NCI-H2029 treated with DMSO at 0.1 percent for 48 hours (cell line): ENCODE measurements at regions not wholly inside any gene's neighbourhood (a gene's known extent, or its start where the extent isn't known, plus 50 kb on each side); places are given as distances from the start of the nearest gene placed in this dataset.
"Not testable (repeated sequence)": the region's sequence is repeated elsewhere in the genome, so short reads cannot be mapped to it uniquely, and the experiment has no call there.

Source experiments
- DNase-seq: peaks from one replicate; lab custom pipeline; 2025; lab: John Stamatoyannopoulos, UW

DNA sequence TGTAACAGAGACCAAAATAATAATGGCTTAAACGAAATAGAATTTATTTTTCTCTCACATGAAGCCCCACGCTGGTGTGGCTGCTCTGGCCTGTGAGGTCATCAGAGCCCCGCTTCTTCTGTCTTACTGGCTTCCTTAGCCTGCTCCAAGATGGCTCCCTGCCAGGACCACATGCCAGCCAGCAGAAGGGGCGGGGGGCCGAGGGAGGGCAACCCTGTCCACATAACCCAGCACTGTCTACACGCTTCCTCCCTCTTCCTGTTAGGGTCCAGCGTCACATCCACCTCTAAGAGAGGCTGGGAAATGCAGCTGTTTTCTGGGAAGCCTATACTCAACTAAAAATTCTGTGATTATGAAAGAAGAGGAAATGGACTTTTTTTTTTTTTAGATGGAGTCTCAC lies 107.9 kb upstream of the DLG1 start:
- no peak for DNase-seq

DNA sequence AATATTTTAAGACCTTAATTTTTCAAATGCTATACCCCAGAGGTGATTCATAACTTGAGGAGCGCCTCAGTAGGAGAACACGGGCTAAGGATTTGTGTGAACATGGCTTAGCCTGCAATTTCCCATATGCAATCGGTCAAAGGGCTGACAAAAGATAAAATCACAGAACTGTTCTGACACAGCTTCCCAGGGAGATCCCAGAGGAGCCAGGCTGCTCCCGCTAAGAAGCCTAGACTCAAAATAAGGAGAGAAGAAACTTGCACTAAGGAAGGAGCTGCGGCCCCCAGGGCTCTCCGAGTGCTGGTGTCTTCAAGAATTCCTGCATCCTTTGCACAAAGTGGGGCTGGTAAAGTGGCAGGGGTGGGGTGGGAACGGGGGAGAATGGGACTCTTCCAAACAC lies 106.3 kb upstream of the DLG1 start:
- DNase-seq: no peak

DNA sequence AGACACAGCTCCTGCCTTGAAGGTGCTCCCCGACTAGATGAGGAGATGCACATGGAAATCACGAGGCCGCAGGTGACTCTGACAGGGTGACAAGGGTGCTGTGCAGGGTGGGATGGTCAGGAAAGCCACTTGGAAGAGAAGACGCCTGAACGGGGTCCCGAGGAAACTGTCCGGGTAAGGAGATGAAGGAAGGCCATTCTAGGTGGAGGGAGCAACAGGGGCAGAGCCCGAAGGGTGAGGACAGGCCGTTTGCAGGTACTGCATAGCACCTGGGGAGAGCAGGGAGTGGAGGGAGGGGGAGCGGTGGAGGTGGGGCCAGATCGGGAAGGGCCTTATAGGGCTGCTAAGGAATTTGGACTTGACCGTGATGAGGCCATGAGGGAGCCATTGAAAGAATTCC lies 105.6 kb upstream of the DLG1 start:
- DNase-seq: no peak

DNA sequence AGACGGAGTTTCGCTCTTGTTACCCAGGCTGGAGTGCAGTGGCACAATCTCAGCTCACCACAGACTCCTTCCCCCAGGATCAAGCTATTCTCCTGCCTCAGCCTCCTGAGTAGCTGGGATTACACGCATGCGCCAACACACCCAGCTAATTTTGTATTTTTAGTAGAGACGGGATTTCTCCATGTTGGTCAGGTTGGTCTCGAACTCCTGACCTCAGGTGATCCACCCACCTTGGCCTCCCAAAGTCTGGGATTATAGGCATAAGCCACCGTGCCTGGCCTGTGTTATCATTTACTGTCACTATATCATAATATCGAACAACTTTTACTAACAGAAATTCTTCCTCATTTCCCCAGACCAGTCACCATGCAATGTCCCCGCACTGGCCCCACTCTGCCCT lies 104.0 kb upstream of the DLG1 start:
- DNase-seq: not testable (repeated sequence)

- DNase-seq: no peak
Measured at GRCh38 chr3:197399486-197399885, 101.1 kb upstream of the DLG1 start.

DNA sequence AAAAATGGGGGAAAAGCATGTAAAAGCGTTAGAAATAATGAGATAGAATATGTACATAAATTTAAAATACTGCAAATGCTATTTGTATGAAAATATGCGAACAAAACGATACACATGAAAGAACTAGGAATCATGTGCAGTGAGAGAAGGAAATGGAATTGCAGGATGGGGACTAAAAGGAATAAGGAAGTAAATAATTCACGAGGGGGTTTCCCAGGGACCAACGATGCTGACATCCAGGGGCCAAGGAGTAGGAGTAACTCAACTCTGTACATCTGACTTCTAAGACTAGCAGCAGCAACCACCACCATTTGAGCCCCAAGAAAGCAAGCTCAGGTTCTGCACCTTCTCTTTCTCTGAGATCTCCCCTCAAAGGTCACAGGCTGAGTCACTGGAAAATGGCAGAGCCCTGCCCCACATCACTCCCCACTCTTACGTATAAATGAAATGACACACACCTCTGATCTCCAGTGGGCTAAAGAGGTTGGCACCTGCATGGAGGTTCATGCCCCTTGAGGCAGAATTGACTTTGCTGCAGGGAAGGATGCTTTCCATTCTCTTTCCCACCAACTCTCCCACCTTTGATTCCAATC lies 100.0 kb upstream of the DLG1 start:
- DNase-seq: no peak

DNA sequence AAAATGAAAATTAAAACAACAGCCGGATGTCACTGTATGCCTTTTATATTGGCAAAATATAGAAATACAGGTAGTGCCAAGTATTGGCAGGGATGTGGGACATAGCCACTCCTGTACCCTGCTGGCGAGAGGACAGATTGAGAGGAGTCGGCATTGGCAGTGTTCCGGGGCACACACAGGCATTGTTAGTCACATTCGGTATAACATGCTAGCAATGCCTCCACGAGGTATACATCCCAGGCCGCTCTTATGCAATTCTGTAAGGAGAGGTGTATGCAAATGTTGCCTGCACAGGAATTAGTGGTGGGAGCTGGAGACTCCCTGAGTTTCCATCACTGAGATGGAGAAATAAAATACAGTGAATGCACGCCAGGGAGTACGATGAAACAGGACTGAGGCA lies 99.4 kb upstream of the DLG1 start:
- no peak for DNase-seq

DNA sequence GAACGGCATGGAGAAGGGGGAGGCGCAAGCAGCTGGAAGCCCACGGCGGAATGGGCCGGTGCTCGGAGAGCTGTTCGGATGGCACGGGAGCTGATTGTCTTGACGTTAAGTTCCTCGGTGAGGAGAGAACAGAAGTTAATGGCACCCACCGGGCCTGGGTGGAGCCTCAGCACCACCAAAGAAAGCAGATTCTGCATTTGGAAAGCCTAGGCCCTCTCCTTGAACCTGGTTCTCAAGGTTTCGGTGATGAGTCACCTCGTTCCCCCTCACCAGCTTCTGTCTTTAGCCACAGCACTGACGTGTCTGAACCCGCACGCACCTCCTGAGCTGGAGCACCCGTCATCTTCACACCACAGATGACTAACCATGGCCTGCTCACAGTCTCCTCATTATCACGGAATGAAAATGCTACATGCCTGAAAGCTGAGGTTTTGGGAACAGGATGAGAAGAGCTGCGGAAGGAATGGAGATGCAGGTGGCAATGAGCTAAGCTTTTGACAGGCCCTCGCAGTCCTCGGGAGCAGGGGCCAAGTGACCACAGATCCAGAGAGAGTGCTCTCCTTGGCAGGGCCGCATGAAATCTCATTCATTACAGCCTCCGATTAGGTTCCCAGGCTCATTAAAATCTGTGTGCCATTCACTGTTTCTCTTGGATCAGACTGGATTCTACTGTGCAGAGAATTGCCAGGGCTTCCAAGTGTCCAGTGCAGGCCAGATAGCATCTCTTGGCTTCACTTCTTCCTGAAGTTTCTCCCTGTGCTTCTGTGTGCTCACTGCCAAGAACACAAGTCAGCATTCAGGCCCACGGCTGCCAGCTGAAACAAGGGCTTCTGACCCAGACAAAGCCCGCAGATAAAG lies 96.3 kb upstream of the DLG1 start:
- DNase-seq: no peak

DNA sequence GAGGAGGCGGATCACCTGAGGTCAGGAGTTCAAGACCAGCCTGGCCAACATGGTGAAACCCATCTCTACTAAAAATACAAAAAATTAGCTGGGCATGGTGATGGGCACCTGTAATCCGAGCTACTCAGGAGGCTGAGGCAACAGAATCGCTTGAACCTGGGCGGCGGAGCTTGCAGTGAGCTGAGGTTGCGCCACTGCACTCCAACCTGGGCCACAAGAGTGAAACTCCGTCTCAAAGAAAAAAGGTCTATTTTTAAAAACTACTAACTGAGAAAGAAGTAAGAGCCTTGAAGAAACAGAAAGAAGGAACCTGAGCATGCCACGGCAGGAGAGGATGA lies 95.7 kb upstream of the DLG1 start:
- DNase-seq: not testable (repeated sequence)

DNA sequence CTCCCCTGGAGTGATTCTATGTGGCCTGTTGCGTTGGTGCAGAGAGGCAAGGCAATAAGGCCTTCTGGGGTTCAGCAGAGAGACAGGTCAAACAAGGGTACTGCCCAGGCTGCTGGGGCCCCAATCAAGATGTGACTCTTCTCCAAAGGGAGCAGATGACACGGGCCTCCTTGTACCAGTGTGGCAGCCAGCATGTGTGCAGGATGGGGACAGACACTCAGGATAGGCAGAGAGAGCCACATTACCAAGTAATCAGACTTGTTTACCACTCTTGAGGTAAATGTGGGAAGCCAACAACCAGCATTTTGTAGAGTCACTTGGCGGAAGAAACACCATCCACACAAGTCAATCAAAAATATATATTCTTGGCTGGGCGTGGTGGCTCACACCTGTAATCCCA lies 95.3 kb upstream of the DLG1 start:
- DNase-seq: no peak

GRCh38 chr3:197392961-197393360 lies 94.5 kb upstream of the DLG1 start:
- no peak for DNase-seq

DNA sequence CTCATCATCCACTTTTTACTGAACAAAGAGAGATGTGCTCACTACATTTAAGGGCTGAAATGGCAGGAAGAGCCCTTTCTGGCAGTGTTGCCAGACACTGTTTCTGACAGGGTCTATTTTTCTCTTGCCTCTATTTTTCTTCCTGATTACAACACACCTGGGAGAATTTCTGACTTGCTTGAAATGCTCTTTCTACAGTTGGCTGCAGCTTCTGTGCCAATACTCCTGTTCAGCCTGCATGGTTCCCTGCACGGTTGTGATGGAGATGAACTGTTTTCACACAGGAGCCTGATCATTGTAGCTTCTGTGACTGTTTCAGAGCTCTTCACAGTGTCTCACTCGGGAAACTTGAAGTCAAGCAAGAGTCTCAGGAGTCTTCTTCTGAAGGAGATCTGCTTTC lies 83.0 kb upstream of the DLG1 start:
- DNase-seq: no peak

GRCh38 chr3:197380786-197381185 lies 82.4 kb upstream of the DLG1 start:
- DNase-seq: peak; percentile 33

DNA sequence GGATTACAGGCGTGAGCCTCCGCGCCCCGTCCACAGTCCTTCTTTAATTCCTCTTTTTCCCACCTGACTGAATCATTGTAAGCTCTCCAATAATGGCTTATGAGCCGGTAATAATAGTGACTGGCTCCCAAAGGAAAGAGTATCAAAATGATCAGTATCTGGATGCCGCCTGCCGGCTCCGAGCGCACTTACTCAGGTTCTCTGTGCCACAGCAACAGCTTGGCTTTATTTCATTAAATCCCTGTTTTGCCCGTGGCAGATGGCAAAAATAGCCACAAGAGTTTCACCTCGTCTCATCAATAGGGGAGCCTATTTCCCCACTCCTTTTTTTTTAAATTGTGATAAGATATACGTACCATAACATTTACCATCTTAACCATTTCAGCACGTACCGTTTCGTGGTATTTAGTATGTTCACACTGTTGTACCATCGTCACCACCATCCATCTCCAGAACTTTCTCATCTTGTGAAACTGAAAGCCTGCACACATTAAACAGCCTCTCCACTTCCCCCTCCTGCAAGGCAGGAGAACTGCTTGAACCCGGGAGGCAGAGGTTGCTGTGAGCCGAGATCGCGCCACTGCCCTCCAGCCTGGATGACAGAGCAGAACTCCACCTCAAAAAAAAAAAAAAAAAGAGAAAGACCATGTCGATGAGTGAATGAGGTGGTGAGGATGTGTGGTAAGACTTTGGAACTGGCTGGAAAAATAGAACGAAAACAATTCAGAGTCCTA lies 80.7 kb upstream of the DLG1 start:
- DNase-seq: no peak

DNA sequence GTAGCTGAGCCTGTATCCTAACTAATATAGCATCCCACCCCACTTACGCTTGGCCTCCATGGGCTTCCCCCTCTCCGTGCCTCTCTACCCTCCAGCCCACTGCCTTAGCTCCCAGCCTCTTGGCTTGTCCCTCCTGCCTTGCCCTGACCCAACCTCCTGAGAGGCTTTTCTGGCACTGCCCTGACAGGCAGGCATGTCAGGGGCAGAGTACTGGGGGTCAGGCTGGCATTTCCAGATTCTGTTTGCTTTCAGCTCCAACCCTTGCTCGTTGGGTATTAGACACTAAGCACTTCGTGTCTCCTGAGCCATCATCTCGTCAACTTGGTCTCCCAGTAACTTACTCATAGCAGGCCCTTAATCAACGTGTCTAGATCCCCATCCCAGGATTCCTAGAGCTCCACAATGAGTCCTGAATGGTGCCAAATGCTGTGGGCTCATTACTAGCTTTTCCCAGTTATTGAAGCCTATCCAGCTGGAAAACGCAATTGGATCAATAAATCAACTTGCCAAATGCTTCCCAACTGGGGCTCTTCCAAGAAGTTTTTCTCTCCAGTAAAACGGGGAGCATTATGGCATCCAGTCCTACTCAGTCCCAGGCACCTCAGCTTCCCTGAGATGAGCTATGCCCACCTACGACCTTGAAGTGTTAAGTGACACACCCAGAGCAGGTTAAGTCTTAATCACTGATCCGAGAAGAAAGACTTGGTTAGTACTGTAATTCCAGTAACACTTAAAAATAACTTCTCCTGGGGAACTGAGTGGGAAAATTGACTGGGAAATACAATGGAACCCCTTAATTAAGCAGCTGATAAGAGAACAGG lies 78.5 kb upstream of the DLG1 start:
- no peak for DNase-seq

- no peak for DNase-seq
Measured at GRCh38 chr3:197376020-197376419, 77.6 kb upstream of the DLG1 start.

DNA sequence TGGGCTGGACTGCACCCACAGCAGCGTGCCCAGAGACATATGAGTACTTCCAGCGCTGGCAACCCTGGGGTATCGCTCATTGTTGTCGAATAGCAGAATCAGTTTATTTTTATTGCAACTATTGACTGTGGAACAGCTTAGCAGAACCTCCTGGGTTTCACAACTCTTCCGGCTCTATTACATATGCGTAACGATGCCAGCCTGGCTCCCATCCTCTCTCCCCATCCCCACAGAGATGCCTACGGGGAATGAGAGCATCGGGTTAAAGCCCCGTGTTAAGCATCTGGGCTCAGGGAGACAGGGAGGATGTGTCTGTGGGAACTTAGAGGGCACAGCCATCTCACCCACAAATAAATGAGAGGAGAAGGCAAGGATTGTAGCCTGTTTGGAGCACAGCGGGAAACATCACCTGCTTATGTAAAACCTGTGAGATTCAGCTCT lies 76.6 kb upstream of the DLG1 start:
- DNase-seq: no peak

- DNase-seq: no peak
Measured at GRCh38 chr3:197373096-197373495, 74.7 kb upstream of the DLG1 start.

DNA sequence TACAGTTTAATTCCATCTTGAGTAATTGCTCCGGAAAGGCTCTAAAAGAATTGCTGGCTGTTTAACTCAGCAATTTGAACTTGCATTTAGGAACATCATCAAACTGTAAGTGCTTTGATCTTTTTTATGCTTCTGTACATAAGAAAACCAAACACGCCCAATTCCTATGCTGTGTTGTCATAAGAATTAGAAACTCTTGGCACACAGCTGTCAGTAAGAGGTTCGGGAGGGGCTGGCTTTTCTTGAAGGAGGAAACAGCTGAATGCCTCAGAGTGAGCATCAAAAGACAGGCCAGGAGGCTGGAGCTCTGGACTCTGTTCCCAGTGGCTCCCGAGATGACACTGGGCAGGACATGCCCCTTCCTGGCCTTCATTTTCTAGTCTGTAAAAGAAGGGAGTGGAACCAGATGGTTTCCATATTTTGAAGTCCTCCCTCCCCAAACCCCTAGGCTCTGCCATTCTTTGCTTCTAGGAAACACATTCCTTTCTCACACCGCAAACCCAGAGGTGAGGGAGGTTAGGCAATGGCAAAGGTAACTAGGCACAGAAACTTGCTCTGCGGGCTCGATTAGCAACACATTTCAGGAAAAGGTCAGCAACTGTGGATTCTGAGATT lies 73.7 kb upstream of the DLG1 start:
- DNase-seq: no peak

DNA sequence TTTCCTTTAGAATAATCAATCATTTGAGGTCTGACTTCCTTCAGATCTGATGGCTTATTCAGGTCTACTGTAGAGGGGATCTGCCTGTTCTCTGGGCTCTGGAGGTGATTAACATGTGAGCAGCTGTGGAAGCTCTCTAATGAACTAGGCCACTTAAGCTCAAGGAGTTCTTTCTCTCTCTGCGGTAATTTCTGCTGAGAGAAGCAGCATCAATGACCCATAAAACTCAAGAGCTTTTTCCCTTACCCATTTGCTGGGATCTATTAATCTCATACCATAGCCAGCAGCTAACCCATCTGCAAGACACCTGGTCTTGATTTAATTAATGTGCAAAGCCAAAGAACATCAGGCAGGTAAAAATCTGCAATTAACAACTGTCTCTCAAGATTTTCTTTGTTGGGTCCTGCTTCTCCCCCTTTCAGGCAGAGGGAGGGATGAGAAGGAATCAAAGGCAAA lies 73.2 kb upstream of the DLG1 start:
- peak; percentile 88 for DNase-seq

- no peak for DNase-seq
Measured at GRCh38 chr3:197369545-197369944, 71.1 kb upstream of the DLG1 start.

DNA sequence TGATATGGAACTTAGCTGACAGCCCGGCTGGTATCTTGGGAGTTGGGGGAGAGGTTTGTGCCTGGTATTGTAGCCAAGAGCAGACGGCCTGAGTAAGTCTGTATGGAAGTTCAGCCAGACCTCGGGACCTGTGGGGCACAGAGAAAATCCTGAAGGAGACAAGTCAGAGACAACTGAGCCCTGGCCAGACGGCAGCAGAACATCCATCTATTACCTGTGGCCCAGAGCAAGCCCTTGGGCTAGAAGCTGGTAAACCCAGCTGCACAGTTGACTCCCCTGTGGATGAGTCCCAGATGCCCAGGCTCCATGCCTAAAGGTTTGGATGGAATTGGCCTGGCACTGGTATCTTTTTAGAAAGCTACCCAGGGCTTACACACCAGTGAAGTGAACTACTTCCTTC lies 70.4 kb upstream of the DLG1 start:
- DNase-seq: no peak
